Stomach (tissue), 8 donors: ENCODE measurements at regions not wholly inside any gene's neighbourhood (a gene's known extent, or its start where the extent isn't known, plus 50 kb on each side); places are given as distances from the start of the nearest gene placed in this dataset.

Experiments
- DNase-seq, 2 donors: peaks; one replicate each; pipeline versions ENCODE4 v3.0.0 to v3.0.0-alpha.2; 2013 to 2019
- H3K27ac ChIP-seq, 5 donors: fragments of 200-600 bp in 4 of 5; sonication (generic) in 4 of 5; one replicate each; pipeline ENCODE4 v1.5.1; 2013 to 2019; ENCODE audit warnings: mild to moderate bottlenecking in 1 of 5, moderate library complexity in 1 of 5
- H3K27me3 ChIP-seq, 3 donors: fragments of 200-600 bp; sonication (generic); one replicate each; pipeline ENCODE4 v1.5.1; 2017 to 2019; ENCODE audit warnings: mixed run types in 1 of 3
- H3K36me3 ChIP-seq, 4 donors: fragments of 200-600 bp; sonication (generic); 1 replicate in 3 of 4; 2 replicates in 1 of 4; pipeline ENCODE4 v1.5.1; 2016 to 2019
- H3K4me1 ChIP-seq, 4 donors: fragments of 200-600 bp; sonication (generic); one replicate each; pipeline ENCODE4 v1.5.1; 2016 to 2019
- H3K4me3 ChIP-seq, 4 donors: fragments of 200-600 bp; sonication (generic) in 3 of 4; one replicate each; pipeline ENCODE4 v1.5.1; 2016 to 2019; ENCODE audit warnings: mild to moderate bottlenecking in 1 of 4
- H3K9me3 ChIP-seq, 4 donors: fragments of 200-600 bp; sonication (generic); one replicate each; pipeline ENCODE4 v1.5.1; 2016 to 2019
- CTCF ChIP-seq, 7 experiments: fragments of 450-650 bp in 4 of 7; fragments of 200-600 bp in 3 of 7; sonication (generic) in 3 of 7; IDR thresholded peaks; one replicate each; pipeline ENCODE4 v1.5.1; 2016 to 2019; ENCODE audit warnings: antibody characterized with exemption in 7 of 7, control low read depth in 2 of 7, mild to moderate bottlenecking in 1 of 7
- EP300 ChIP-seq: sonication (generic); formaldehyde crosslinking; IDR thresholded peaks from one replicate; pipeline ENCODE4 v1.6.1; 2017; ENCODE audit warnings: antibody characterized with exemption
- POLR2A ChIP-seq, 4 donors: fragments of 450-650 bp; IDR thresholded peaks; one replicate each; pipeline ENCODE4 v1.6.1; 2016; ENCODE audit warnings: antibody characterized with exemption in 4 of 4, control low read depth in 2 of 4, mild to moderate bottlenecking in 1 of 4, moderate library complexity in 1 of 4
- POLR2AphosphoS5 ChIP-seq, 3 donors: sonication (generic); formaldehyde crosslinking; IDR thresholded peaks; one replicate each; pipeline ENCODE4 v1.6.1; 2016; ENCODE audit warnings: antibody characterized with exemption in 3 of 3
- WGBS, 5 donors: extraction: QIAGEN DNeasy Blood & Tissue Kit in 3 of 5; methylation state at CpG; one replicate each; pipeline versions ENCODE4 v1.1.5 to v1.1.7; 2013 to 2018; 5-methylcytosine and 5-hydroxymethylcytosine counted together
- intact Hi-C: fragments of 100-400 bp; cut with DNase I; formaldehyde crosslinking; loops from one replicate; pipeline ENCODE4 v1.15.1; 2023; ENCODE audit warnings: low total_unique reads
- donor health status: healthy with polysubstance abuse.
- donor health status: Bipolar disorder and iron deficiency.
- donor health status: healthy.

- DNase-seq = no peak
- TF ChIP-seq CTCF (IDR thresholded peaks at IDR 0.05) = no peak
- TF ChIP-seq POLR2A (IDR thresholded peaks at IDR 0.05) = no peak
- no peak for TF ChIP-seq POLR2AphosphoS5 (IDR thresholded peaks at IDR 0.05)
- TF ChIP-seq EP300 = no peak
- no peaks in the 10 kb centered on the region for H3K4me1 ChIP-seq
- WGBS, 5 donors = 70 to 91% (median 86%) methylated on average over 1 of the region's 1 CpG
- no peak overlapping the region for H3K4me3 ChIP-seq
- no peaks in the 10 kb centered on the region for H3K27me3 ChIP-seq
- no peaks in the 10 kb centered on the region for H3K36me3 ChIP-seq
- no peak overlapping the region for H3K27ac ChIP-seq
- intact Hi-C loops = no loop called here
- H3K9me3 ChIP-seq = no peaks in the 10 kb centered on the region
Measured at GRCh38 chr2:59746291-59746690, 807.2 kb downstream of the BCL11A start.

GRCh38 chr2:59745085-59745484 lies 808.4 kb downstream of the BCL11A start:
- WGBS, 5 donors = 84 to 96% (median 95%) methylated on average over 1 of the region's 1 CpG
- Histone ChIP-seq H3K9me3 (no peaks in the 10 kb centered on the region), H3K4me3 (no peak overlapping the region), H3K4me1 (no peaks in the 10 kb centered on the region), H3K36me3 (no peaks in the 10 kb centered on the region), H3K27ac (no peak overlapping the region), H3K27me3 (no peaks in the 10 kb centered on the region)
- DNase-seq = no peak
- TF ChIP-seq CTCF (IDR thresholded peaks at IDR 0.05) (no peak), POLR2A (IDR thresholded peaks at IDR 0.05) (no peak), POLR2AphosphoS5 (IDR thresholded peaks at IDR 0.05) (no peak), EP300 (no peak)
- intact Hi-C loops = no loop called here

- Histone ChIP-seq H3K4me1 (no peaks in the 10 kb centered on the region), H3K9me3 (no peaks in the 10 kb centered on the region), H3K27ac (no peak overlapping the region), H3K4me3 (no peak overlapping the region), H3K36me3 (no peaks in the 10 kb centered on the region), H3K27me3 (no peaks in the 10 kb centered on the region)
- 64 to 92% (median 70%) methylated on average over 1 of the region's 1 CpG for WGBS, 5 donors
- TF ChIP-seq CTCF (IDR thresholded peaks at IDR 0.05) (no peak), EP300 (no peak), POLR2AphosphoS5 (IDR thresholded peaks at IDR 0.05) (no peak), POLR2A (IDR thresholded peaks at IDR 0.05) (no peak)
- intact Hi-C loops = no loop called here
- no peak for DNase-seq
Measured at GRCh38 chr2:59744436-59744835, 809.0 kb downstream of the BCL11A start.

- H3K27ac ChIP-seq = no peak overlapping the region
- 64 to 86% (median 80%) methylated on average over 3 of the region's 3 CpGs for WGBS, 5 donors
- H3K4me1 ChIP-seq = no peaks in the 10 kb centered on the region
- H3K4me3 ChIP-seq = no peak overlapping the region
- no peaks in the 10 kb centered on the region for H3K27me3 ChIP-seq
- TF ChIP-seq POLR2AphosphoS5 (IDR thresholded peaks at IDR 0.05) (no peak), POLR2A (IDR thresholded peaks at IDR 0.05) (no peak), EP300 (no peak), CTCF (IDR thresholded peaks at IDR 0.05) (no peak)
- H3K9me3 ChIP-seq = no peaks in the 10 kb centered on the region
- intact Hi-C loops = no loop called here
- no peak for DNase-seq
- H3K36me3 ChIP-seq = no peaks in the 10 kb centered on the region
Measured at GRCh38 chr2:59741840-59742239, 811.6 kb downstream of the BCL11A start.

GRCh38 chr2:59739166-59739565 lies 814.3 kb downstream of the BCL11A start:
- TF ChIP-seq POLR2A (IDR thresholded peaks at IDR 0.05) (no peak), CTCF (IDR thresholded peaks at IDR 0.05) (no peak), EP300 (no peak), POLR2AphosphoS5 (IDR thresholded peaks at IDR 0.05) (no peak)
- no peak overlapping the region for H3K4me3 ChIP-seq
- 76 to 82% (median 79%) methylated on average over 4 of the region's 4 CpGs for WGBS, 5 donors
- intact Hi-C loops = no loop called here
- no peak overlapping the region for H3K27ac ChIP-seq
- H3K4me1 ChIP-seq = no peaks in the 10 kb centered on the region
- DNase-seq = no peak
- H3K27me3 ChIP-seq = no peaks in the 10 kb centered on the region
- H3K36me3 ChIP-seq = no peaks in the 10 kb centered on the region
- no peaks in the 10 kb centered on the region for H3K9me3 ChIP-seq
